Upper lobe of right lung (tissue), 1 donor: ENCODE measurements at regions not wholly inside any gene's neighbourhood (a gene's known extent, or its start where the extent isn't known, plus 50 kb on each side); places are given as distances from the start of the nearest gene placed in this dataset.

Experiments used
- ATAC-seq: fragments of 200-7000 bp; cut with Tn5 transposase; one replicate; pipeline ENCODE4 v1.9.1; 2020; ENCODE audit warnings: mild to moderate bottlenecking, moderate library complexity
- DNase-seq: peaks from one replicate; pipeline ENCODE4 v3.0.0-alpha.2; 2020
- H3K27ac ChIP-seq: fragments of 200-600 bp; one replicate; pipeline ENCODE4 v1.8.0; 2022
- H3K27me3 ChIP-seq: fragments of 200-600 bp; one replicate; pipeline ENCODE4 v1.8.0; 2022; ENCODE audit warnings: mild to moderate bottlenecking
- H3K36me3 ChIP-seq: fragments of 200-600 bp; one replicate; pipeline ENCODE4 v1.8.0; 2022
- H3K4me1 ChIP-seq: fragments of 200-600 bp; one replicate; pipeline ENCODE4 v1.8.0; 2022
- H3K4me3 ChIP-seq: fragments of 200-600 bp; one replicate; pipeline ENCODE4 v1.8.0; 2022; ENCODE audit warnings: mild to moderate bottlenecking
- H3K9me3 ChIP-seq: fragments of 200-600 bp; one replicate; pipeline ENCODE4 v1.8.0; 2022
- intact Hi-C: fragments of 100-400 bp; cut with DNase I; formaldehyde crosslinking; loops from one replicate; pipeline ENCODE4 v1.11.0; 2022
- TF ChIP-seq, protein P1 (sequence below): fragments of 200-600 bp; IDR thresholded peaks from one replicate; pipeline ENCODE4 v1.8.0; 2022; ENCODE audit warnings: antibody characterized with exemption
- donor health status: DM: no; HTN: yes; CAD: no; lungs with severe emphysema.

GRCh38 chr5:58066557-58066956, 393.3 kb downstream of the PLK2 start:
- H3K9me3 ChIP-seq: no peaks in the 10 kb centered on the region
- H3K36me3 ChIP-seq: no peaks in the 10 kb centered on the region
- H3K27ac ChIP-seq: no peak overlapping the region
- H3K4me3 ChIP-seq: no peak overlapping the region
- no peak for ATAC-seq
- intact Hi-C loops: no loop called here
- H3K4me1 ChIP-seq: no peaks in the 10 kb centered on the region
- TF ChIP-seq, protein P1, sequence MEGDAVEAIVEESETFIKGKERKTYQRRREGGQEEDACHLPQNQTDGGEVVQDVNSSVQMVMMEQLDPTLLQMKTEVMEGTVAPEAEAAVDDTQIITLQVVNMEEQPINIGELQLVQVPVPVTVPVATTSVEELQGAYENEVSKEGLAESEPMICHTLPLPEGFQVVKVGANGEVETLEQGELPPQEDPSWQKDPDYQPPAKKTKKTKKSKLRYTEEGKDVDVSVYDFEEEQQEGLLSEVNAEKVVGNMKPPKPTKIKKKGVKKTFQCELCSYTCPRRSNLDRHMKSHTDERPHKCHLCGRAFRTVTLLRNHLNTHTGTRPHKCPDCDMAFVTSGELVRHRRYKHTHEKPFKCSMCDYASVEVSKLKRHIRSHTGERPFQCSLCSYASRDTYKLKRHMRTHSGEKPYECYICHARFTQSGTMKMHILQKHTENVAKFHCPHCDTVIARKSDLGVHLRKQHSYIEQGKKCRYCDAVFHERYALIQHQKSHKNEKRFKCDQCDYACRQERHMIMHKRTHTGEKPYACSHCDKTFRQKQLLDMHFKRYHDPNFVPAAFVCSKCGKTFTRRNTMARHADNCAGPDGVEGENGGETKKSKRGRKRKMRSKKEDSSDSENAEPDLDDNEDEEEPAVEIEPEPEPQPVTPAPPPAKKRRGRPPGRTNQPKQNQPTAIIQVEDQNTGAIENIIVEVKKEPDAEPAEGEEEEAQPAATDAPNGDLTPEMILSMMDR: no peak
- no peak for DNase-seq
- no peaks in the 10 kb centered on the region for H3K27me3 ChIP-seq

DNA sequence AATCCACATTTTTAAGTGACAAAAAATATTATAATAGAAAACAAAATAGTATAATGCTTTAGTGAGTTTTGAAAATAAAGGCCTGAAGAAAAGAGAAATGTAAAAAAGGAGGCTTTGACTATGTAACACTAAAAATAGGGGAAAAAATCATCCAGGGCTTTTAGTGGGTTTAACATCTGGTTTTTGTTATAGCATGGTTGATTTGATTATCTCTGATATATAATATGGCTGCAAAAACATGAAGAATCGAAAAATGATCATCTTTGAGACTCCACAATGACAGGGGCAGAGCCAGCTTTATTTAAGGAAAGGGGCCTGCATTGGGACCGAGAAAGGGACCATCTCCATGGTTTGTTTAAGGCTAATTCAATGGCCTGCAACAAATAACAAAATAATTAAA, 393.8 kb downstream of the PLK2 start:
- H3K27me3 ChIP-seq: no peaks in the 10 kb centered on the region
- peaks cover under 1% of the 10 kb centered on the region for H3K4me1 ChIP-seq
- H3K36me3 ChIP-seq: no peaks in the 10 kb centered on the region
- TF ChIP-seq, protein P1: no peak
- DNase-seq (no peak), ATAC-seq (no peak)
- no peaks in the 10 kb centered on the region for H3K9me3 ChIP-seq
- no peak overlapping the region for H3K27ac ChIP-seq
- no peak overlapping the region for H3K4me3 ChIP-seq
- intact Hi-C loops: no loop called here

DNA sequence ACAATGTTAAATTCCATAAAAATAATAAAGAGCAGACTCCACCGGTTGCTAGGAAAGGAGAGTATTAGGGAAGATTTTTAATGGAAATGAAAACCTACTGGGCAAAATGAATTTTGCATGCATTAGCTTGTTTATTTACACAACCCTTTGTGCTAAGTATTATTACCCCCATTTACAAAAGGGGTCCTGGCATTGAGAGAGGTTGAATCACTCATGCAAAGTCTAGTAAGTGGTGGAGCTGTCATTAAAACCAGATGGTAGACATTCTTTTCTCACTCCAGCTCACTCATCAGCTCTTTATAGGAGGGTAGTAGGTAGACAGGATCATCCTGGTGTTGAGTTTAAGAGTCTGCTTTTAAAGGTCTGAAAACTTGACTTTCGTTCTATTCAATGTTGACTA, 395.1 kb downstream of the PLK2 start:
- intact Hi-C loops: no loop called here
- no peaks in the 10 kb centered on the region for H3K36me3 ChIP-seq
- peaks cover 4% of the 10 kb centered on the region for H3K4me1 ChIP-seq
- DNase-seq (no peak), ATAC-seq (no peak)
- no peak overlapping the region for H3K27ac ChIP-seq
- no peaks in the 10 kb centered on the region for H3K27me3 ChIP-seq
- no peak overlapping the region for H3K4me3 ChIP-seq
- H3K9me3 ChIP-seq: no peaks in the 10 kb centered on the region
- TF ChIP-seq, protein P1: no peak

DNA sequence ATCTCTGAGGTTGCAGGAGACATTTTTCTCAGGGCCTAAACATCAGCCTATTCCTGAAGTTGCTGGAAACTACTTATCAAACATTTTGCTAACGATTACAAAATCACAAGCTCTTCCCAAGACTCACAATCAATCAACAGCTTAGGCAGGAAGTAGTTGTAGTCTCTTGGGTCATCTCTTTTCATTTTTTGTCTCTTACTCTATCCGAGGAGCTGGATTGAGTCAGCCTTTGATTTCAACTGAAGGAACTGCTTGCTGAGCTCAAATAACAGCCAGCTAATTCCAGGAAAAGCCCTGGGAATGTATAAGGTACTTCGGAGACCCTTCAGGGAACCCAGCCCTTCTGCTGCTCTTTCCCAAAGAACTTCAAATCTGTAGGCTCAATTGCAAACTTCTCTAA, 398.9 kb downstream of the PLK2 start:
- no peaks in the 10 kb centered on the region for H3K36me3 ChIP-seq
- ATAC-seq (no peak), DNase-seq (no peak)
- intact Hi-C loops: no loop called here
- H3K4me3 ChIP-seq: no peak overlapping the region
- TF ChIP-seq, protein P1: no peak
- no peak overlapping the region for H3K27ac ChIP-seq
- H3K9me3 ChIP-seq: no peaks in the 10 kb centered on the region
- H3K4me1 ChIP-seq: peaks cover 4% of the 10 kb centered on the region
- no peaks in the 10 kb centered on the region for H3K27me3 ChIP-seq

- DNase-seq (no peak), ATAC-seq (no peak)
- TF ChIP-seq, protein P1: no peak
- H3K4me1 ChIP-seq: peaks cover 4% of the 10 kb centered on the region
- H3K36me3 ChIP-seq: no peaks in the 10 kb centered on the region
- intact Hi-C loops: no loop called here
- no peaks in the 10 kb centered on the region for H3K9me3 ChIP-seq
- no peak overlapping the region for H3K4me3 ChIP-seq
- H3K27ac ChIP-seq: no peak overlapping the region
- H3K27me3 ChIP-seq: no peaks in the 10 kb centered on the region
Measured at GRCh38 chr5:58057324-58057723, 402.6 kb downstream of the PLK2 start.

- no peak for ATAC-seq
- DNase-seq: no peak
- Histone ChIP-seq H3K4me3 (no peak overlapping the region), H3K4me1 (peaks cover 4% of the 10 kb centered on the region), H3K36me3 (no peaks in the 10 kb centered on the region), H3K9me3 (no peaks in the 10 kb centered on the region), H3K27me3 (no peaks in the 10 kb centered on the region), H3K27ac (no peak overlapping the region)
- intact Hi-C loops: no loop called here
- TF ChIP-seq, protein P1: no peak
Measured at GRCh38 chr5:58056546-58056945, 403.3 kb downstream of the PLK2 start.
